ENCODE measurements at regions not wholly inside any gene's neighbourhood (a gene's known extent, or its start where the extent isn't known, plus 50 kb on each side); places are given as distances from the start of the nearest gene placed in this dataset.

DNA sequence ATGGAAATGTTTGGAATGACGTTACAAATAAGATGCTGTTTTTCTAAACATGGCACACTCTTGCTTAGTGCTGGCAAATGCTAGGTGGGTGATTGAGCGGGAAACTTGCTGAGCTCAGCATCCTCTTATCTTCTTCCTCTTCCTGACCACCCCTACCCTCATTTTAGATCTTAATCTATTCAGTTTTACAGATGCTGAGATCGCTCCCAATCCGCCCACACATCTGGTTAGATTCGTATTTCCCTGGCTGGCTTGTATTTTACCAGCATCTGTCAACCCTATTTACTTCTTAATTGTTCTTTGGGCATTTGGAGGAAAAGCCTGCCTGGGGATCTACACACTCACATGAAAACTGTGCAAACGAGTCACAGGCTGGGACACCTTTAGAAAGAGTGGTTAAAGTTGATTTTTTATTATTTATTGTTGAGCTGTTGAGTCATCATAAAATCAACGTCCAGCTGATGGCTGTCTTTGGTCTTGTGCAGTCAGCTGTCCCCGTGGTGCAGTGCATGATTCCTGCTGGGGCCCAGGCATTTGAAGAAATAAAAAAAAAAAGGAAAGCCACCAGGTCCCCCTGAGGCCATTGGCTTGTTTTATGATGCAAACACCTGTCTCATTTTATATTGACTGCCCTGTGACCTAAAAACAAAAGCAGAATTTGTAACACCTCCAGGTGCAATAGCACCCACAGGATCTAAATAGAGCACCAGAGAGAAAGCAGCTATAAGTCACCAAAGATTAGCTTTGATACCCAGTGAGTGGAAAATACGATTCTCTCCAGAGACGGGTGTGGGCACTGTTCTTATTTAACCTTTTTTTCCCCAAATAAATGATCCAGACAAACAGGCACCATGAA is 258.6 kb downstream of the HS3ST3B1 start:
- BruUV-seq (replicated peaks): no TSS peak
- intact Hi-C loops (cut with micrococcal nuclease; ENCODE audit: unreplicated experiment): no loop called here
- Mint-ChIP-seq H3K27ac (ENCODE audit: unreplicated experiment) (no peak overlapping the region), H3K36me3 (ENCODE audit: insufficient read depth, unreplicated experiment) (peaks cover 4% of the 10 kb centered on the region), H3K4me3 (ENCODE audit: low read depth, unreplicated experiment) (no peak overlapping the region), H3K9me3 (ENCODE audit: low read depth, unreplicated experiment) (peaks cover 14% of the 10 kb centered on the region), H3K4me1 (ENCODE audit: low read depth, unreplicated experiment) (no peaks in the 10 kb centered on the region), H3K27me3 (ENCODE audit: unreplicated experiment) (no peaks in the 10 kb centered on the region)
- no peak for DNase-seq
- CTCF ChIA-PET: no interaction called here
- TF ChIP-seq, protein P1, sequence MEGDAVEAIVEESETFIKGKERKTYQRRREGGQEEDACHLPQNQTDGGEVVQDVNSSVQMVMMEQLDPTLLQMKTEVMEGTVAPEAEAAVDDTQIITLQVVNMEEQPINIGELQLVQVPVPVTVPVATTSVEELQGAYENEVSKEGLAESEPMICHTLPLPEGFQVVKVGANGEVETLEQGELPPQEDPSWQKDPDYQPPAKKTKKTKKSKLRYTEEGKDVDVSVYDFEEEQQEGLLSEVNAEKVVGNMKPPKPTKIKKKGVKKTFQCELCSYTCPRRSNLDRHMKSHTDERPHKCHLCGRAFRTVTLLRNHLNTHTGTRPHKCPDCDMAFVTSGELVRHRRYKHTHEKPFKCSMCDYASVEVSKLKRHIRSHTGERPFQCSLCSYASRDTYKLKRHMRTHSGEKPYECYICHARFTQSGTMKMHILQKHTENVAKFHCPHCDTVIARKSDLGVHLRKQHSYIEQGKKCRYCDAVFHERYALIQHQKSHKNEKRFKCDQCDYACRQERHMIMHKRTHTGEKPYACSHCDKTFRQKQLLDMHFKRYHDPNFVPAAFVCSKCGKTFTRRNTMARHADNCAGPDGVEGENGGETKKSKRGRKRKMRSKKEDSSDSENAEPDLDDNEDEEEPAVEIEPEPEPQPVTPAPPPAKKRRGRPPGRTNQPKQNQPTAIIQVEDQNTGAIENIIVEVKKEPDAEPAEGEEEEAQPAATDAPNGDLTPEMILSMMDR (IDR thresholded peaks at IDR 0.05; ENCODE audit: unreplicated experiment): no peak

DNA sequence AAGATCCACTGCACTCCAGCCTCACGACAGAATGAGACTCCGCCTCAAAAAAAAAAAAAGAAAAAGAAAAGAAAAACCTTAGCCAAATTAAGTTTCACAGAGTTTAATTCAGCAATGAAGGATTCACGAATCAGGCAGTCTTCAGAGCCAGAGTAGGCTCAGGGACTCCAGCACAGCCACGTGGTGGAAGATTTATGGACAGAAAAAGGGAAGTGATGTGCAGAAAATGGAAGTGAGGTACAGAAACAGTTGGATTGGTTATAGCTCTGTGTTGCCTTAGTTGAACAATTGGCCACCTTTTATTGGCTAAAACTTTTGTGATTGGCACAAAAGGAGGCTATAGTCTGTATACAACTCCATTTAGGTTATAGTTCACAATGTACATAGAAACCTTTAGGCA is 256.6 kb downstream of the HS3ST3B1 start:
- DNase-seq: no peak
- BruUV-seq (replicated peaks): no TSS peak
- TF ChIP-seq, protein P1 (IDR thresholded peaks at IDR 0.05; ENCODE audit: unreplicated experiment): no peak
- no peak overlapping the region for H3K4me3 Mint-ChIP-seq (ENCODE audit: low read depth, unreplicated experiment)
- CTCF ChIA-PET: no interaction called here
- H3K4me1 Mint-ChIP-seq (ENCODE audit: low read depth, unreplicated experiment): no peaks in the 10 kb centered on the region
- H3K9me3 Mint-ChIP-seq (ENCODE audit: low read depth, unreplicated experiment): peaks cover 14% of the 10 kb centered on the region
- H3K27ac Mint-ChIP-seq (ENCODE audit: unreplicated experiment): no peak overlapping the region
- H3K36me3 Mint-ChIP-seq (ENCODE audit: insufficient read depth, unreplicated experiment): peaks cover 4% of the 10 kb centered on the region
- intact Hi-C loops (cut with micrococcal nuclease; ENCODE audit: unreplicated experiment): no loop called here
- H3K27me3 Mint-ChIP-seq (ENCODE audit: unreplicated experiment): no peaks in the 10 kb centered on the region

DNA sequence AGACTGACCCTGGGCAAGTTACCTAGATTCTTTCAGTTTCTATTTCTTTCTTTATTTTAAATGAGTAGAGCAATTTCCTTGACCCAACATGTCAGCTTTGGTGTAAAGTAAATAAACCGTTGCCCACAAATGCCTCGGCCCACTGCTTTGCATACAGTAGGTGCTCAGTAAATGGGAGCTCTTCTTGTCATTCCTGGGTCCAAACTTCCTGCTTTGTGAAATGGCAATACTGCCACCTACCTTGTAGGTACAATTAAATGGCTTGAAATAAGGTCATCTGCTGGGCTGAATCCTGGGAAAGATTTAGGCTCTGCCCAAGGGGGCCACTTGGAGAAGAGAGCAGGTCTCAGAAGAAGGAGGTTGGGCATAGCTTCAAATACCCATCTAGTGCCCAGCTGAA is 253.0 kb downstream of the HS3ST3B1 start:
- no TSS peak for BruUV-seq (replicated peaks)
- no peaks in the 10 kb centered on the region for H3K27me3 Mint-ChIP-seq (ENCODE audit: unreplicated experiment)
- CTCF ChIA-PET: no interaction called here
- H3K36me3 Mint-ChIP-seq (ENCODE audit: insufficient read depth, unreplicated experiment): no peaks in the 10 kb centered on the region
- intact Hi-C loops (cut with micrococcal nuclease; ENCODE audit: unreplicated experiment): no loop called here
- no peaks in the 10 kb centered on the region for H3K4me1 Mint-ChIP-seq (ENCODE audit: low read depth, unreplicated experiment)
- TF ChIP-seq, protein P1 (IDR thresholded peaks at IDR 0.05; ENCODE audit: unreplicated experiment): no peak
- no peak for DNase-seq
- H3K9me3 Mint-ChIP-seq (ENCODE audit: low read depth, unreplicated experiment): peaks cover 6% of the 10 kb centered on the region
- H3K4me3 Mint-ChIP-seq (ENCODE audit: low read depth, unreplicated experiment): no peak overlapping the region
- no peak overlapping the region for H3K27ac Mint-ChIP-seq (ENCODE audit: unreplicated experiment)

DNA sequence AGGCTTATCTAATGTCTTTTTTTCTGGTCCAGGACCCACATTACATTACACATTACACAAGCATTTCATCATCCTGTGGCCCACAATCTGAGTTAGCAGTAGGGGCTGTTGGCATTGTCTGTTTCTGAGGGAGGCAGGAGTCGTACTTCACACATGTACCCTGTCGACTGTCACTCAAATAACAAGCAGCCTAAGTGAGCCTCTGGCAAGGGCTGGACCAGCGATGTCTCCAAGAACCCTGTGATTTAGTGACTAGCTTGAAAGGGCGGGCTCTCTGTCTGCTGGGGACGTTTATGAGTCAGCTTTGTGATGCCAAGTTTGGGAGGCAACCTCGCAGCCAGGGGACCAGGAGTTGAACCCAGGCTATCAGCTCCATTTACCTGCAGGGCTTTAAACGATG is 251.4 kb downstream of the HS3ST3B1 start:
- intact Hi-C loops (cut with micrococcal nuclease; ENCODE audit: unreplicated experiment): no loop called here
- DNase-seq: no peak
- Mint-ChIP-seq H3K27ac (ENCODE audit: unreplicated experiment) (no peak overlapping the region), H3K36me3 (ENCODE audit: insufficient read depth, unreplicated experiment) (no peaks in the 10 kb centered on the region), H3K4me3 (ENCODE audit: low read depth, unreplicated experiment) (no peak overlapping the region), H3K27me3 (ENCODE audit: unreplicated experiment) (no peaks in the 10 kb centered on the region), H3K9me3 (ENCODE audit: low read depth, unreplicated experiment) (peaks cover 3% of the 10 kb centered on the region), H3K4me1 (ENCODE audit: low read depth, unreplicated experiment) (no peaks in the 10 kb centered on the region)
- no TSS peak for BruUV-seq (replicated peaks)
- TF ChIP-seq, protein P1 (IDR thresholded peaks at IDR 0.05; ENCODE audit: unreplicated experiment): no peak
- CTCF ChIA-PET: no interaction called here

Data from Calu3 (cell line).